Keratinocyte (primary cell): ENCODE measurements at regions not wholly inside any gene's neighbourhood (a gene's known extent, or its start where the extent isn't known, plus 50 kb on each side); places are given as distances from the start of the nearest gene placed in this dataset.

Experiments used
- EZH2 ChIP-seq: IDR thresholded peaks from one replicate; pipeline ENCODE4 v1.6.1; 2012; ENCODE audit warnings: inconsistent platforms, mild to moderate bottlenecking, low read length, moderate library complexity
- TF ChIP-seq, protein P1 (sequence below), 3 experiments: IDR thresholded peaks in 1 of 3; conservative IDR thresholded peaks in 1 of 3; optimal IDR thresholded peaks in 1 of 3; 2 replicates in 2 of 3; 3 replicates in 1 of 3; pipeline versions ENCODE3 to v1.5.1; 2011; ENCODE audit warnings: low read length in 3 of 3, mild to moderate bottlenecking in 3 of 3, moderate library complexity in 2 of 3, control low read depth in 1 of 3, inconsistent platforms in 1 of 3; ENCODE audit not compliant: insufficient read depth in 2 of 3; ENCODE audit errors: extremely low read depth in 1 of 3

- TF ChIP-seq, protein P1, sequence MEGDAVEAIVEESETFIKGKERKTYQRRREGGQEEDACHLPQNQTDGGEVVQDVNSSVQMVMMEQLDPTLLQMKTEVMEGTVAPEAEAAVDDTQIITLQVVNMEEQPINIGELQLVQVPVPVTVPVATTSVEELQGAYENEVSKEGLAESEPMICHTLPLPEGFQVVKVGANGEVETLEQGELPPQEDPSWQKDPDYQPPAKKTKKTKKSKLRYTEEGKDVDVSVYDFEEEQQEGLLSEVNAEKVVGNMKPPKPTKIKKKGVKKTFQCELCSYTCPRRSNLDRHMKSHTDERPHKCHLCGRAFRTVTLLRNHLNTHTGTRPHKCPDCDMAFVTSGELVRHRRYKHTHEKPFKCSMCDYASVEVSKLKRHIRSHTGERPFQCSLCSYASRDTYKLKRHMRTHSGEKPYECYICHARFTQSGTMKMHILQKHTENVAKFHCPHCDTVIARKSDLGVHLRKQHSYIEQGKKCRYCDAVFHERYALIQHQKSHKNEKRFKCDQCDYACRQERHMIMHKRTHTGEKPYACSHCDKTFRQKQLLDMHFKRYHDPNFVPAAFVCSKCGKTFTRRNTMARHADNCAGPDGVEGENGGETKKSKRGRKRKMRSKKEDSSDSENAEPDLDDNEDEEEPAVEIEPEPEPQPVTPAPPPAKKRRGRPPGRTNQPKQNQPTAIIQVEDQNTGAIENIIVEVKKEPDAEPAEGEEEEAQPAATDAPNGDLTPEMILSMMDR (optimal IDR thresholded peaks at IDR 0.05 in 1 of 3, IDR thresholded peaks at IDR 0.05 in 1 of 3, conservative IDR thresholded peaks at IDR 0.05 in 1 of 3; ENCODE audit: extremely low read depth in 1 of 3, insufficient read depth in 2 of 3, low read length in 3 of 3), result no peak
- TF ChIP-seq EZH2, result no peak
Observed at GRCh38 chr13:107367258-107367657, 799.3 kb upstream of the ARGLU1 start.
